ENCODE measurements at regions not wholly inside any gene's neighbourhood (a gene's known extent, or its start where the extent isn't known, plus 50 kb on each side); places are given as distances from the start of the nearest gene placed in this dataset.
A peak's percentile ranks its signal among the peaks of the same experiment; 100 is the strongest.

DNA sequence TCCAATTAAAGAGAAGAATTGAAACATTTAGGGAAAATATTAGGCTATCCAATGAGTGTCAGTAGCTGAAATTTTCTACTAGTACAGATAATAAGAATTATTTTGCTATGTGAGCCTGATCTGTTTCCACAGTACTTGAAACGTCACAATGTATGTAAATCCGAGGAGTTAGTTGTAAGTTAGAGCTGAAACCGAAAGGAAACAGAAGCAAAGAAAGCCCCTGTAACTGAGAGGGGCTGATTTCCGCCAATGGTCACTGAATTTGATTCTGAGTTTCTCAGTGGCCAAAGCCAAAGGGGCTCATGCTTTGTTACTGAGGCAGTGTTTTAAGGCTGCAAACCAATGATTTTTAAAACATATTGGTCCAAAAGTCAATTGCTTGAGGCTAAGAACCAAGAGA lies 168.3 kb upstream of the DUSP10 start:
- H3K27ac ChIP-seq (ENCODE audit: low read depth, low read length) = no peak overlapping the region
- WGBS, 3 donors = 74 to 87% (median 84%) methylated on average over 4 of the region's 4 CpGs

DNA sequence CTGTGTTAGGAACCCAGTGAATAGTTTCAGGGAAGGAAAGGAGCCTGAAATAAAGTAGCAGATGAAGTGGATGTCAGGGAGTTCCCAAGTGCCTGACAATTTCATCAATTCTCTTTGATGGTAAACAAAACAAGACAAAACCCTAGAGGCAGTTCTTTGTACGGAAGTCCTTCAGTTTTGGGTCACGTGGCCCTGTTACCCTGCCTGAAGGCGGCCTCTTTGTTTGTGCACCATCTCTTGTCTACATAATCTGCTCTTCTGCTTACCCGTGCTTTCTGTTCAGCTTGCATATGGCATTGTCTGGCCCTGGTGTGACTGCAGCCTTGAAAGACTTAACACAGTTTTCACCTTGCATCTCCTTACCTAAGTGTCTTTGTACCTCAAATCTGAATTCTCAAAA lies 166.7 kb upstream of the DUSP10 start:
- no peak overlapping the region for H3K27ac ChIP-seq (ENCODE audit: low read depth, low read length)
- 80 to 90% (median 88%) methylated on average over 4 of the region's 4 CpGs for WGBS, 3 donors

DNA sequence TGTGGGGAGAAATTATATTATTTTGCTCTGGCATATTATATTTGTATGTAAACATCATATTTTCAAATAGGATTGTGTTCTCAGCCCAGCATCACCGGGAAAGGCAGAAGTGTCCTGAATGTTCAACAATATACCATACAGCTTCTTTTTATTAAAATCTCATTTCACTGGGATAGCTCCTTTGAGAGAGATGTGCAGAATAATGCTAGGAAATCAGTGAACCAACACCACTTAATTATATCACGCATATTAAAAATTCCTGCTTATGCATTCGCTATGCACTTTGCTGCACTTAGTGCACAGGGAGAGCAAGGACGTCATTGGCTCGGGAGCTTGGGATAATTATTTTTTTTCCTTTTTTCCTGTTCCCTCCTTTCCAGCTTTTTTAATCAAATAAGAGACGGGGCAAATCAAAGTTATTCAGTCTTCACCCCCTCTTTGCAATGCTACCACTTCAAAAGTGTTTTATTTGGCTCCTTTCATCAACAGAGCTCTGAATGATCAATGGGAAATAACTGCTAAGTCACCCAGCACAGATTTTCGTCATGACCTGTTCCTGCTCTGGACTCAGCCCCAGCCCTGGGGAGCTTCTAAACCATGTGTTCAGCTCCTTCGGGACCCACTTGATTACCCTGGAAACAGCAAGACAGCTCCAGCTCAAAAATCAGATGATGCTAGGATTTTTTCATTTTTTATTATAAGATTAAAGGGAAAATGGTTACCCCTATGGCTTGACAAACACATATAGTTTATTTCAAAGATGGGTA lies 165.5 kb upstream of the DUSP10 start:
- WGBS, 3 donors = 77 to 80% (median 77%) methylated on average over 8 of the region's 8 CpGs
- H3K27ac ChIP-seq (ENCODE audit: low read depth, low read length) = peak overlapping the region; percentile 9

DNA sequence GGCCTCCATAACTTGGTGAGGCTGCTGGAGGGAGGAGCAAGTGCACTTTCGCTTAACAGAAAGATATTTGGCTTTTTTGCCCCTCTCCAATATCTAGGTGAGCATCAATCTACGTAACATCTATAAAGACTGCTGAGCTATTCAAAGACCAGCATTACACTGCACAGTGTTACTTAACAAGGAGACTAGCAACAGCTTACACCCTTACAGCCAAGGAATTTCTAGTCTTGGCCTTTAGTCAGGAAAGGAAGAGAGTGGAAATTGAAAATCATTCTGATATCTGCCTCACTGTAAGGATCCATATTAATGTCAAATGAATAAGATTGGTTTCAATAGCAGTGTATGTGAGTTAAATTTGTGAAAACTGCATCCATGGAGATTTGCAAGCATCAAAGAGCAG lies 163.9 kb upstream of the DUSP10 start:
- WGBS, 3 donors = 31 to 91% (median 83%) methylated on average over 2 of the region's 2 CpGs
- no peak overlapping the region for H3K27ac ChIP-seq (ENCODE audit: low read depth, low read length)

DNA sequence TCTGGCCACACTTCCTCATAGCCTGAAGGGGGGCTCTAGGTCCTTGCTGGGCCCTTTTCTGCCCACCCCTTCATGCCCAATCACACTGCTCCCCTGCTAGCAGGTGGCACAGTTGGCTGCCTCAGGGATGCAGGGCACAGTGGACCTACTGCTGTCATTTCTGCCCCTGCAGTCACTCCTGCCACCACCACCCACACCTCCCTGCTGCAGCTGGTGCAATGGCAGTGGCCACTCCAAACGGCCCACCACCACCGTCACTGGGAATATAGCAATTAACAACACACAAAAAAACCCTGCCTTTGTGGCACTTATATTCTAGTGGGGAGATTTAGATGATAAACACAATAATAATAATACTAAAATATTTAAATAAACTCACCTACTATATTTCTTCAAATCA lies 162.4 kb upstream of the DUSP10 start:
- no peak overlapping the region for H3K27ac ChIP-seq (ENCODE audit: low read depth, low read length)
- WGBS, 3 donors = 78 to 99% (median 93%) methylated on average over 2 of the region's 2 CpGs

DNA sequence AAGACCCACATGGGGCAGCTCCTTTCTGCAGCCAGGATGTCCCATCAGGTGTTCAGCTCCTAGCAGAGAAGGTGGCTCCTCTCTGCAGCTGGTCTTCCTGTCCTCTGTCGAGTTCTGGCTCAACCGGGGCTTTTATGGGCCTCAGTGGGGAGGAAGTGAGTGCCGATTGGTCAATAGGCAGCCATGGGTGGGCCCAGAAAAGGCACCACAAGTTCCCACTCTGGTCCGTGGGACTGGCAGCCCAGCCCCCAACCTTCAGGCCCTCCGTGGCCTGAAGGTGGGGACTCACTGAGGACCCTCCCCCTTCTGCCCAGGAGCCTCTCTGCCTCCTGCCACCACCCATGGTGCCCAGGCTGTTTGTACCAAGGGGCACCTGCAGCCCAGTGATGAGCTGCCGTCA lies 161.7 kb upstream of the DUSP10 start:
- 73 to 84% (median 82%) methylated on average over 6 of the region's 6 CpGs for WGBS, 3 donors
- no peak overlapping the region for H3K27ac ChIP-seq (ENCODE audit: low read depth, low read length)

DNA sequence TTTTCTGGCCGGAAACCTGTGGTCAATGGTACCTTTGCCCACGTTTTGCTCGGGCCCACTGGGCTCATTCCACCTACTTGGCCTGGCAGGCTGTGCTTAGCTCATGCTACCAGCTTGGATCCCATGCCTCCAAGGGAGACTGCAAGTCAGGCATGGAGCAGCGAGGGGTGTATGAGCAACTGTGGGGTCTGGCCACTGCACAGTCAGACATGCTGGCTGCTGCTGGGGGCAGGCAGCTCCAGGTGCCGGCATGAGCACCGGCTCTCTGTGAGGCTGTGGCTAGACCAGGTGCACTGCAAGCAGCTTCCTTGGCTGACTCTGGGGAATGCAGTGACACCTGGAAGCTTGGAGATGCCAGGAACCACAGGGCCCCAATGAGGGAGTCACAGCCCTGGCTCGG lies 161.1 kb upstream of the DUSP10 start:
- no peak overlapping the region for H3K27ac ChIP-seq (ENCODE audit: low read depth, low read length)
- 79 to 93% (median 92%) methylated on average over 7 of the region's 7 CpGs for WGBS, 3 donors

DNA sequence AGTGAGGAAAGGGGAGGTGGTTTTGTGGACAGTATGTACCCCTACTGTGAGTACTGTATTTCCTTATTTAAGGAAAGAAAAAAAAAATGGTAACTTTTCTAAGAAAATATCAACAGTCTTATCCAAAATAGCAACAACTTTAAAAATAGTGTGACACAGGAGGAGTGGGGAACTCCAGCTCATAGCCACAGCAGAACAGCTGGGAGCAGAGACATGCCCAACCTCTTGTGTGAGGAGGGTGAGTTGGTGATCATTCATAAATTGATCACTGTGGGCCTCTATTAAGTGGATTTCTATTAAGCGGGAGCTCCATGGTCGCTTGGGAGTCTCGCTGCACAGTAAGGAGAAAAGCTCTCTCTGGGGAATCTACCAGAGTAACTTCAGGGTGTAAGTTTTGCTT lies 158.8 kb upstream of the DUSP10 start:
- no peak overlapping the region for H3K27ac ChIP-seq (ENCODE audit: low read depth, low read length)
- WGBS, 3 donors = 89 to 97% (median 96%) methylated on average over 3 of the region's 3 CpGs

DNA sequence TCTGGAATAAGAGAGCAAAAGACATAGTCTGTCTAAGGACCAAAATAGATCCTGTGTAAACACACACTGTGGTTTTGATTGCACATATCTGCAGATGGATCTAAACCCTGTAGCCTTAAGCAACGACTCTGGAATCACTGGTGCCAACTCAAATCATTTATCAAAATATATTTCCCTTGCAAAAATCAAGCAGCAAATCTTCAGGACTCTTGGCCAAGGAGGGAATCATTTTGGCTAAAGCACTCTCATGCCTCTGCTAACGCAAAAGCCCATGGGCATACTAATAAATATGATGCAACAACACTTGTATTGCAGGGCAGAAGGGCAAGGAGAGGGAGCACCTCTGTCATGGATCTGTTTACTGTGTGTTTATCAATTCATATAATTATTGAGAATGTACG lies 155.4 kb upstream of the DUSP10 start:
- H3K27ac ChIP-seq (ENCODE audit: low read depth, low read length) = no peak overlapping the region
- WGBS, 3 donors = 34 to 55% (median 49%) methylated on average over 3 of the region's 3 CpGs

DNA sequence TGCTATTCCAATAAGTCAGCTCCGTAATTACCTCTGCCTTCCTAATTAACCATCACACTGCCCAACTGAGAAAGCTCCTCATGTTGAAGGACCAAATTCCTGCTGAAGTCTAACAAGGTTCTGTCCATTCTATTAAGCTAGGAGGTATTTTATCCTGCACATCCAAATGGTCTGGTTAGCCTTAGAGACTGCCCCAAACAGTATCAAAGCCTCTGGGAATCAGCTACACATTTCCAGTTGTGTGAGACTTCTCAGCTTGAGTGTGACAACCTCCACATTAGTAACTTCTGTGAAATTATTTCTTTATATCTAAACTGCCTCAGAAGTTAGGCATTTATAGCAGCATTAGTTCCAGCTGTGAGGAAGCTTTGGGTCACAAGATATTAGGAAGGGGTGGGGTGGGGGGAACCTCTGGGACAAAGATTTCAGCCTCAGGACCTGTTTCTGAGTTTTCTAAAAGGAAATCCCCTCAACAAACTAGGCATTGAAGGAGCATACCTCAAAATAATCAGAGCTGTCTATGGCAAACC lies 150.5 kb upstream of the DUSP10 start:
- WGBS, 3 donors = 70 to 79% (median 76%) methylated on average over 1 of the region's 1 CpG

DNA sequence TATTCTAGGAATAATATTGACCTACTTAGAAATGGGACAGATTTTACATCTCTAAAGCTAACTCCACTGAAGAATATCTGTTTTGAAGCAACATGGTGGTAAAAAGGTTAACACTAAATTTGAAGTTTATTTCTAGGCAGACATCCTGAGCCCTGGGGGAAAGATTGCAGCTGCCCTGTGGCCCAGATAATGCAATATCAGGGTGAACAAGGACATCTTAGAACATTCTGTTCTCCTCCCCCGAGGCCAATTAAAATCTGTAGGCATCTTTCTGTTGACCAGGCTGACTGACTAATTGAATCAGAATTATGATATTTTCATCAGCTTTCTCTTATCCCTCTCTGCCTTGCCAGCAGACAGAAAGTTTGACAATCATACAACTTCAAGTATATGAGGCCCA lies 149.8 kb upstream of the DUSP10 start:
- H3K27ac ChIP-seq (ENCODE audit: low read depth, low read length) = no peak overlapping the region
- 37 to 79% (median 59%) methylated on average over 1 of the region's 1 CpG for WGBS, 3 donors

More for the DNA sequence above, 150.5 kb upstream of the DUSP10 start:
- H3K27ac ChIP-seq (ENCODE audit: low read depth, low read length) = no peak overlapping the region

DNA sequence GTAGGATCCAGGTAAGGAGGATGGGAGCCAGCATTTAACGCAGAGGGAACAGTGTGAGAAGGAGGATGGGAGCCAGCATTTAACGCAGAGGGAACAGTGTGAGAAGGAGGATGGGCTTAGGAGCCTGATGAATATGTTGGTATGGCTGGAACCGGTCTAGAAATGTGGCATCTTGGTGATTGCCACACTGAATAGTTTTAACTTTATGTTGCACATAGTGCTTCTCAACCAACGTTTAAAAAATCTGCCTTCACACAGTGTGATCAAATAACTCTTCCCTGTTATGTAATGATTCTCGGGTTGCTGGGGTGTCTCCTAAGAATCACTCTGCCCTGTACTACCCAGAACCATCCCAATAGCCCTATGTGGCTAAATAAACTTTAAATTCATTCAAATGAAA lies 146.9 kb upstream of the DUSP10 start:
- 75 to 79% (median 77%) methylated on average over 5 of the region's 5 CpGs for WGBS, 3 donors
- no peak overlapping the region for H3K27ac ChIP-seq (ENCODE audit: low read depth, low read length)

DNA sequence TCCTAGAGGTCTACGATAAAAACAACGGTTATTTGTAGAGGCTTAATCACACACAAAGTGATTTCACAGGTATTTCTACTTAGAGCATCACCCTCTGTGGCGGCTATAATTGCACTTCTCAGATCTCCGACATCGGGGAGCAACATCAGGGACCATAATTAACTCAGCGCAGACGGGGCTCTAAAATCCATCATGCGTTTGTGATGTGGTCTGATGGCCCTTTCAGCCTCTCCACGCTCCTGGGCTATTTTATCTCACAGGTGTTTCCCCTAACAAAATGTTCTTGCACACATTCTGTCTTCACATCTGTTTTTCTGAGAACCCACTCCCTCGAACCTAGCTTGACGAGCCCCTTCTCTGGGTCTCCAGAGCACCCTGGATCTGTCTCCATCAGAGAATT lies 146.3 kb upstream of the DUSP10 start:
- no peak overlapping the region for H3K27ac ChIP-seq (ENCODE audit: low read depth, low read length)
- 83 to 87% (median 86%) methylated on average over 11 of the region's 11 CpGs for WGBS, 3 donors

DNA sequence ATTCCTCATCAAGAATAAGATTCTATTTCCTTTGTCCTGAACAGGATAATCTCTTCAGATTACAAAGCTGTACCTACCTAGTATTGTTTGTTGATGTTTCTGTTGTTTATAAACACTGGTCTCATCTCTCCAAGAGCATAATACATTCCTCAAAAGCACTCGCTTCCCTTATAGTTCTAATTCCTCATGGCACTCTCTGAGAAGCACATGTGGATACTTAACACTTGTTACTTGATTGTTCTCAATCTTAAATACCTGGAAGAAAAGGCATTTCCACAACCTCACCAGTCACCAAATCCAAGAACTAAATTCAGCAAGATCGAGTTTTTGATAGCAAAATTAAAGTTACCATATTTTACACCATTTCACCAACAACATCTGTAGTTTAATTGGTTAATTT lies 145.9 kb upstream of the DUSP10 start:
- WGBS, 3 donors = 85 to 92% (median 89%) methylated on average over 2 of the region's 2 CpGs
- no peak overlapping the region for H3K27ac ChIP-seq (ENCODE audit: low read depth, low read length)

DNA sequence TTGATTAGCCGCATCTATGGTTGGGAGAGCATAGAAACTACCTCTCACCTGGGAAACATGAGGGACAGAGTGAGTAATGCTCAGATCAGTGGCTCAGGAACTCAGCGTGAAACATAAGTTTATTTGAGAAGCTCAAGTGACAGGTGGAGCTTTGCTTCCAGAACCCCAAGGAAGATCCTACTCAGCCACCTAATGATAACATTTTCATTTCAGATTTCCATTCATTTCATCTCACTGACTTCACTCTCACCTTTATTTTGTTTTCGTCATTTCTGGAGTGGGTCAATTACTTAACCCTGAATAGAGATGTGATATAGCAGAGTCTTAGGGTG lies 145.5 kb upstream of the DUSP10 start:
- WGBS, 3 donors = 68 to 93% (median 72%) methylated on average over 3 of the region's 3 CpGs
- no peak overlapping the region for H3K27ac ChIP-seq (ENCODE audit: low read depth, low read length)

DNA sequence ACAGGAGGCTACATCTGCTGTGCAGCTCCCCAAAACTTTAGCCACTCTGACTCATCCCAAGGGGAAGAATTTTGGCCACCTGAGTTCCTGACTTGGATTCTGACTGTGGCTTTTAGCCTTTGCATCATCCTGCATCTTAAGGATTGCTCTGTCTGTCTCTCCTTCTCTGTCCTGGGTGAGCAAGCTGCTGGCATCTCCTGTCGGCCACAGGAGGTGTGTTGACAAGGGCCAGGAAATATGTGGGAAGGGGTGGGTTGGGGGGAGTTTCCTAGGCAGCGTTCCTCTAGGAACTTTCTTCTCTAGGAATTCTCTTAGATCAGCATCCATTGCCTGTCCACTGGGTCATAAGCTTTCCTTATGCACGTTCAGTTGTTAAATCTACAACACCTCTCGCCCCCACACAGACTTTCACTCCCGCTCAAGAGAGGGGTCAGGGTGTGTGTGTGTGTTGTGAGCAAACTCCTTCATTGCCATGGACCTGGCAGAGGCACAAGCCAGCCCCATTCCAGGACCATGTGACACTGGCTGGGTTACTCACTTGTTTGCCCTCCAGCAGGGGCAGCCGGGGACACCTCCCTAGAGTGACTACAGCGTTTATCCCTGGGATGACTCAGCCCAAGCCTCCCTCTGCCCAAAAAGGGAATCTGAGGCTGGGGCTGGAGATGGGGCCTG lies 145.0 kb upstream of the DUSP10 start:
- H3K27ac ChIP-seq (ENCODE audit: low read depth, low read length) = no peak overlapping the region
- 38 to 58% (median 44%) methylated on average over 7 of the region's 7 CpGs for WGBS, 3 donors

DNA sequence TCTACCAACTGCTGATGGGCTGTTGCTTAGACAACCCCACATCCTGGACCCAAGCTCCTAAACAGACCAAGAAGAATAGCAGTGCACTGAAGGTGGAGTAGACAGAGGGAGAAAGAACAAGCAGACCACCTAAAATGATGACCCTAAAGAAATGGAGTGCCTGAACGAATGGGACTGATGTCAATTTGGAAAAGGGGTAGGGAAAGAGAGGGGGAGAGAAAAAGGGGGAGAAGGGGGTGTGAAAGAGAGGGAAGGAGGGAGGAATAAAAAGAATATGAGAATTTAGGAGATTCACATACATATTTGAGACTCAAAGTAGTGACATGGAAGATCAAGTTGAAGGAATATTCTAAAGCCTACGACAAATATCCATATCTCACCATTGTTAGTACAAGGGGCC lies 144.4 kb upstream of the DUSP10 start:
- 89 to 93% (median 90%) methylated on average over 2 of the region's 2 CpGs for WGBS, 3 donors
- H3K27ac ChIP-seq (ENCODE audit: low read depth, low read length) = no peak overlapping the region

DNA sequence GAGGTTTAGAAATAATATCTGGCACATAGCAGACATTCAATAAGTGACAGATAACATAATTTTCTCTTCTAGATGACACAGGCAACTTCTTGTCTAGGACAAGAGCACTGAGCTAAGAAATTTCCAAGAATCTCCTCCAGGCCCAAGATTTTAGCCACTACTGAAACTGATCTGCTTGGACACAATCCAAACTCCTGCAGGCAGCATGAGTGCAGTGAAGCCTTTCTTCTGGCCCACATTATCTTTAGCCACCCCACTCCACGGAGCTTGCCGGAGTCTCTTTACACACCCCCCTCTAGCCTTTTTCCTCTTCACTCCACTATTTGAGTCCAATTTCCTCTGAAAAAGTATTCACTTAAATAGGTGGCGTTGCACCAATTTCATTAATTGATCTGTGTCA lies 142.9 kb upstream of the DUSP10 start:
- no peak overlapping the region for H3K27ac ChIP-seq (ENCODE audit: low read depth, low read length)
- WGBS, 3 donors = 74 to 95% (median 81%) methylated on average over 3 of the region's 3 CpGs

DNA sequence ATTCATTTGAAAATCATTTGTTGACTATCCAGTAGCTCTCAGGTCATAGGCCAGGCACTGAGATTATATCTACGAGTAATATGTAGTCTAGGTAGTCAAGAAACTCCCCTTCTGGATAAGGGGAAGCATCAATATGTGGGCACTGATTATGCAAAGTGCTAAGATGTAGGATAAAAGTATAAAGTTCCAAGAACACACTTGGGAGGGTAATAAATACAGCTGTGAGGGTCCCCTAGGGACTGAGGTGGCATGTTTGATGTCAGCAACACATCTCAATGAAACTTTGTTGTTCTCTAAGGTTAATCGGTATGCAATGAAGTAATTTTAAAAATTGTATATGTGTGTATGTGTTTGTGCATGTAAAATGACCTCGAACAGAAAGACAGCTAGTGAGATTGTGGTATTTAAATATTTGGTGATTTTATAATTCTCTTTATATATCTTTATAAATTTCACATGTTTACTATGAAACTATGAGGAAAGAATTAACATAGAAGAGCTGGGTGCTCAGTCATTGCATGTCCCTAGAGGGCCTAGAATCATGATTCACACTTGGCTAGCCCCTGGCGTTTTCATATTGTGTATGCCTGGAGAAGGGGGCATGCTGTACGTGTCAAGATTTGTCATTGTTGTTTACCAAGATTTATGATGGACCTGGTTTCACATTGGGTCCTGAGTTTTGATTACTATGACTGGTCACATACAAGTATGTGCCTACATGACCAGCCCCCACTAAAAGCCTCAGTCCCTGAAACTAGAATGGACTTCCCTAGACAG lies 140.1 kb upstream of the DUSP10 start:
- 85 to 88% (median 87%) methylated on average over 5 of the region's 5 CpGs for WGBS, 3 donors
- H3K27ac ChIP-seq (ENCODE audit: low read depth, low read length) = no peak overlapping the region

All from adipose tissue (tissue), 3 donors.